GM13976 (cell line): ENCODE measurements at regions not wholly inside any gene's neighbourhood (a gene's known extent, or its start where the extent isn't known, plus 50 kb on each side); places are given as distances from the start of the nearest gene placed in this dataset.

ENCODE experiments used
- DNase-seq: peaks from one replicate; pipeline ENCODE4 v3.0.0; 2012; ENCODE audit warnings: low spot score
- CTCF ChIP-seq: IDR thresholded peaks from 2 replicates; pipeline ENCODE4 v1.5.1; 2012; ENCODE audit warnings: borderline replicate concordance, mild to moderate bottlenecking; ENCODE audit not compliant: insufficient read depth; ENCODE audit errors: extremely low read depth, missing control alignments, control extremely low read depth
- in situ Hi-C: fragments of 300-500 bp; cut with MboI; formaldehyde crosslinking; loops from one replicate; pipeline ENCODE4 v1.12.0; 2022; ENCODE audit warnings: low sequenced_read_pairs, mixed read lengths, inconsistent platforms; ENCODE audit not compliant: unreplicated experiment

- no peak for TF ChIP-seq CTCF
- DNase-seq = no peak
- in situ Hi-C loops = no loop called here
Observed at GRCh38 chr5:97835112-97835511, 652.1 kb upstream of the RIOK2 start.

GRCh38 chr5:97836816-97837215 is 653.8 kb upstream of the RIOK2 start:
- no peak for DNase-seq
- no peak for TF ChIP-seq CTCF
- in situ Hi-C loops = no loop called here

DNA sequence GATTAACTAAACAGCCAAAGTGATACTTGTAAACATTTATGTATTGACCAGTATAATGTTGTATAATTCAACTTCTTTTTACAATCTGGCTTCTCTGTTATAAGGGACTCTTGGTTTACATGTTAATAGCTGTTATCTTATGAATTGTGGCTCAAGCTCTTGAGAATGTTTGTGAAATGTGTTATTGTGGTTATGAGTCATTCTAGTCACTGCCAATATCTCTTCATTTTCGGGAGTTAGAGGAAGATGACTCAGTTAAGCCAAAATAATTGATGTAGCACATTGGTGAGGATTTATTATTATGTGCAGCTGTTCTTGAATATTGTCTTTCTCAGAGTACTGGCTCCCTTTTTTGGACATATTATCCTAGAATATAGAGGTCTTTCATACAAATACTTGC is 655.2 kb upstream of the RIOK2 start:
- no peak for TF ChIP-seq CTCF
- DNase-seq = peak; percentile 7
- in situ Hi-C loops = no loop called here

DNA sequence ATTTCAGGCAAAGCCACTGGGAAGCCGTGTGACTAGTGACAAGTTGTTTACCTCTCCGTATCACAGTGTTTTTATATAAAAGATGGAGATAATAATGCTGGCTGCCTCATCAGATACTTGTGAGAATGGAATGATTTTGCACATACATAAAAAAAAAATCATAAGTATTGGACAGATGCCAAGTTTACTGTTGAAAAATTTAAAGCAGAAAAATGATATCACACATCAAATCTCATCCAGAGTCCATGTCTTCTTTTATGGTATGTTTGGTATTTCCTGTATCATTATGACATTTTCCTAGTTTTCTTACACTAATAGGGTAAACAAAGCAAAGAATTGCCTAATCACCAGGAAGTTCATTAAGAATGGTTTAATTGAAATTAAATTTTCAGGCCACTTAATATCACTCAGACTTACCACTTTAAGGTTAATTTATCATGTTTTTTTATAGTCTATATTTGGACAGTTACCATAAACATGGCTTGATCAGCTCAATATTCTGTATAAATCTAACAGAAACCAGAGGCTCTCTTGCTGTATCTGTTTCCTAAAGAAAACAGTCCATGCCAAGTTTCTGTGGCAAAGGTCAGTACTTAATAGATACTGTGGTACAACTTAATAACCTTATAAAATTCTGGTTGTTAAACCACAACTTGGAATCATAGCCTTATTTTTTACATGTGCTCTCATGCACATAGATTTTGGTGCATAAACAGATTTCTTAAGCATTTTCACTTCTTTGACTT is 656.5 kb upstream of the RIOK2 start:
- no peak for TF ChIP-seq CTCF
- in situ Hi-C loops = no loop called here
- DNase-seq = no peak

DNA sequence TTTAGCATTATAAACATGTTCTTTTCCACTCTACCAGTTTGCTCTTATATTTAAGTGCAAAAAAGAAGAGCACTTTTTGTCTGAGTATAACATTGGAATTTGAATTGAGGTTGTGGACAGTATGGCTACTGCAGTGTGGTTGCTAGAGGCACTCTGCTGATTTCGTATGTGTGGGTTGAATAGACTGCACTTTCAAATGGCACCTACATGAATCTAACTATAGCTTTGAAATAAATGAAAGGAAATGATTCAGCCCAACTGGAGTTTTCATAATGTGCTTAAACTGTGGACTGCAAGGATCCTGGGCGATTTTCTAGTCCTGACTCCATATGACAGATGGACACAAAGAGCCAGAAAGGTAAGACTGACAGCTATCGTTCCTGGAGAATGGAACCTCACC is 657.6 kb upstream of the RIOK2 start:
- TF ChIP-seq CTCF = no peak
- no peak for DNase-seq
- in situ Hi-C loops = no loop called here

DNA sequence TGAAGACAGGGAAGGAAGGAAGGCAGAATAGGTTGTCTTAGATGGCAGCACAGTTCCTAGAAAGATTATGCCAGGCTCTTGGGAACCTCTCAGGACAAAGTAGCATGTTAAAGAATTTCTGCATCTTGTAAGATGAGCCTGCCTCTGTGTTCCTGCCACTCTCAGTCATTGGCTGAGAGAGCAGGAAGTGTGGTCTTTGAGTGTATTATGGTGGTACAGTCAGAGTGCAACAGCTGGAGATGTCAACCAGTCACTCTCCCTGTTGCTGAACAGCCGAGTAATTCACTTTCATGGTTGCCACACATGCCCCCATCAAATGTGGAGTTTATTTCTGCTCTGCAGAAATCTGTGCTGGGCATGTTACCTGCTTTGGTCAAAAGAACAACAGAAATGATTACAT is 659.6 kb upstream of the RIOK2 start:
- in situ Hi-C loops = no loop called here
- no peak for DNase-seq
- TF ChIP-seq CTCF = no peak
